ENCODE measurements at regions not wholly inside any gene's neighbourhood (a gene's known extent, or its start where the extent isn't known, plus 50 kb on each side); places are given as distances from the start of the nearest gene placed in this dataset.
"Not testable (repeated sequence)": the region's sequence is repeated elsewhere in the genome, so short reads cannot be mapped to it uniquely, and the experiment has no call there.

- Histone ChIP-seq H3K36me3 (no peaks in the 10 kb centered on the region), H3K27me3 (no peaks in the 10 kb centered on the region), H3K4me3 (no peak overlapping the region), H3K27ac (no peak overlapping the region), H3K9me3 (no peaks in the 10 kb centered on the region), H3K4me1 (no peaks in the 10 kb centered on the region)
- WGBS, 2 donors, result 87 to 89% methylated on average over 4 of the region's 4 CpGs
- TF ChIP-seq EP300 (IDR thresholded peaks at IDR 0.05) (no peak), CTCF (IDR thresholded peaks at IDR 0.05) (no peak), POLR2A (IDR thresholded peaks at IDR 0.05) (no peak), POLR2AphosphoS5 (IDR thresholded peaks at IDR 0.05) (no peak)
- ATAC-seq (ENCODE audit: low FRiP score in 2 of 2), result no peak
- no peak for DNase-seq
Measured at GRCh38 chr6:20274137-20274536, 61.9 kb upstream of the MBOAT1 start.

GRCh38 chr6:20275837-20276236 is 63.6 kb upstream of the MBOAT1 start:
- H3K4me3 ChIP-seq; DNase-seq; H3K27ac ChIP-seq; H3K9me3 ChIP-seq; H3K27me3 ChIP-seq; H3K36me3 ChIP-seq; ATAC-seq (ENCODE audit: low FRiP score in 2 of 2); H3K4me1 ChIP-seq: not testable (repeated sequence)
- 98 to 100% methylated on average over 2 of the region's 2 CpGs for WGBS, 2 donors

GRCh38 chr6:20277724-20278123 is 65.5 kb upstream of the MBOAT1 start:
- ATAC-seq (ENCODE audit: low FRiP score in 2 of 2); DNase-seq; H3K27ac ChIP-seq; H3K4me1 ChIP-seq; H3K9me3 ChIP-seq; H3K36me3 ChIP-seq; H3K4me3 ChIP-seq; H3K27me3 ChIP-seq: not testable (repeated sequence)
- 69 to 82% methylated on average over 6 of the region's 6 CpGs for WGBS, 2 donors

- WGBS, 2 donors, result 31 to 54% methylated on average over 4 of the region's 4 CpGs
- Histone ChIP-seq H3K36me3 (no peaks in the 10 kb centered on the region), H3K27ac (no peak overlapping the region), H3K4me3 (no peak overlapping the region), H3K9me3 (no peaks in the 10 kb centered on the region), H3K27me3 (no peaks in the 10 kb centered on the region), H3K4me1 (no peaks in the 10 kb centered on the region)
- DNase-seq (no peak), ATAC-seq (ENCODE audit: low FRiP score in 2 of 2) (no peak)
- TF ChIP-seq POLR2A (IDR thresholded peaks at IDR 0.05) (no peak), CTCF (IDR thresholded peaks at IDR 0.05) (no peak), POLR2AphosphoS5 (IDR thresholded peaks at IDR 0.05) (no peak), EP300 (IDR thresholded peaks at IDR 0.05) (no peak)
Measured at GRCh38 chr6:20279051-20279450, 66.8 kb upstream of the MBOAT1 start.

GRCh38 chr6:20279608-20280287 is 67.5 kb upstream of the MBOAT1 start:
- Histone ChIP-seq H3K27me3 (no peaks in the 10 kb centered on the region), H3K4me3 (no peak overlapping the region), H3K36me3 (no peaks in the 10 kb centered on the region), H3K9me3 (no peaks in the 10 kb centered on the region), H3K27ac (no peak overlapping the region), H3K4me1 (no peaks in the 10 kb centered on the region)
- TF ChIP-seq POLR2AphosphoS5 (IDR thresholded peaks at IDR 0.05) (no peak), CTCF (IDR thresholded peaks at IDR 0.05) (no peak), POLR2A (IDR thresholded peaks at IDR 0.05) (no peak), EP300 (IDR thresholded peaks at IDR 0.05) (no peak)
- DNase-seq (no peak), ATAC-seq (ENCODE audit: low FRiP score in 2 of 2) (no peak)
- 37 to 42% methylated on average over 5 of the region's 5 CpGs for WGBS, 2 donors

GRCh38 chr6:20280288-20280621 is 68.0 kb upstream of the MBOAT1 start:
- TF ChIP-seq EP300 (IDR thresholded peaks at IDR 0.05), result no peak
- no peak for TF ChIP-seq POLR2A (IDR thresholded peaks at IDR 0.05)
- no peak for TF ChIP-seq POLR2AphosphoS5 (IDR thresholded peaks at IDR 0.05)
- no peak for TF ChIP-seq CTCF (IDR thresholded peaks at IDR 0.05)
- H3K36me3 ChIP-seq, result no peaks in the 10 kb centered on the region
- no peaks in the 10 kb centered on the region for H3K9me3 ChIP-seq
- no peaks in the 10 kb centered on the region for H3K4me1 ChIP-seq
- DNase-seq, result no peak
- no peak overlapping the region for H3K27ac ChIP-seq
- no peak for ATAC-seq (ENCODE audit: low FRiP score in 2 of 2)
- H3K4me3 ChIP-seq, result no peak overlapping the region
- 57 to 68% methylated on average over 3 of the region's 3 CpGs for WGBS, 2 donors
- no peaks in the 10 kb centered on the region for H3K27me3 ChIP-seq
